ENCODE measurements at regions not wholly inside any gene's neighbourhood (a gene's known extent, or its start where the extent isn't known, plus 50 kb on each side); places are given as distances from the start of the nearest gene placed in this dataset.

DNA sequence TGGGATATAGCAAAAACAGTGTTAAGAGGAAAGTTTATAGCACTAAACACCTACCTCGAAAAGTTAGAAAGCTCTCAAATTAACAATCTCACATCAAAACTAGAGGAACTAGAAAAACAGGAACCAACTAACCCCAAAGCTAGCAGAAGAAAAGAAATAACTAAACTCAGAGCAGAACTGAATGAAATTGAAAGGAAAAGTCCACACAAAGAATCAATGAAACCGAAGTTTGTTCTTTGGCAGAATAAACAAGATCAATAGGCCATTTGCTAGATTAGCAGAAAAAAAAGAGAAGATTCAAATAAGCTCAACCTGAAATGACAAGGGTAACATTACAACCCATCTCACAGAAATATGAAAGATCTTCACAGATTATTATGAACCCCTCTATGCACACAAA is 234.8 kb upstream of the ISL1 start:
- no peak overlapping the region for H3K4ac ChIP-seq (ENCODE audit: low read depth, low read length)
- no peak overlapping the region for H2BK15ac ChIP-seq (replicated peaks; ENCODE audit: low read depth)
- no peaks in the 10 kb centered on the region for H3K79me1 ChIP-seq (ENCODE audit: low read length)
- H3K4me3 ChIP-seq (ENCODE audit: low read length), result no peak overlapping the region
- H3K18ac ChIP-seq (ENCODE audit: low read length), result no peak overlapping the region
- H2BK5ac ChIP-seq (ENCODE audit: low read length), result no peak overlapping the region
- no peak overlapping the region for H2BK120ac ChIP-seq (ENCODE audit: low read depth, low read length)
- H3K27ac ChIP-seq (ENCODE audit: low read depth, low read length), result no peak overlapping the region
- no peak overlapping the region for H3K4me2 ChIP-seq (ENCODE audit: low read length)
- no peak overlapping the region for H3K23ac ChIP-seq (ENCODE audit: low read length)
- H3K79me2 ChIP-seq (ENCODE audit: control insufficient read depth, insufficient read depth, low read length), result no peaks in the 10 kb centered on the region
- no peaks in the 10 kb centered on the region for H3K36me3 ChIP-seq (ENCODE audit: control insufficient read depth, insufficient read depth, low read length)
- WGBS (ENCODE audit: extremely low coverage, insufficient coverage, low lambda C conversion rate), result no CpG with 5 or more reads among the region's 2 CpGs
- DNase-seq, result no peak
- no peak overlapping the region for H3K56ac ChIP-seq (ENCODE audit: low read length)
- no peak overlapping the region for H4K5ac ChIP-seq (ENCODE audit: low read length)
- H3K4me1 ChIP-seq (ENCODE audit: control insufficient read depth, low read depth, low read length), result no peaks in the 10 kb centered on the region
- no peak overlapping the region for H2AK5ac ChIP-seq (ENCODE audit: low read length)
- H3K9ac ChIP-seq (ENCODE audit: low read length), result no peak overlapping the region
- no peak overlapping the region for H4K8ac ChIP-seq (ENCODE audit: low read depth, low read length)
- no peaks in the 10 kb centered on the region for H3K27me3 ChIP-seq (ENCODE audit: insufficient read depth, low read length, poor library complexity)

DNA sequence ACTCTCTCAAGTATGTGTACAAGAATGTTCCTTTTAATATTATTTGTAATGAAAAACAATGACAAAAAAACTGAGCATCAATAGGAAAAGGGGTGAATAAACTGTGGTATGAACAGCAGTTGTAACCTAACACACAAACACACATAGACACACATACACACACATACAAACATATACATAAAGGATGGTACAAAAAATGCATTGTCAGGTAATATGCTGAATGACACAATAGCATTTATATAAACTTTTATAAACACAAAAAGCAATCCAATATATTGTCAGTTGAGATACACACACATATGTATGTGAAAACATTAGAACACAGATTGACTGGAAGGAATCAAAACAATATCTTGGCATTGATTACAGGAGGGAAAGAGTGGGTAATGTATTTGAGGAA is 227.0 kb upstream of the ISL1 start:
- Histone ChIP-seq H3K4me2 (ENCODE audit: low read length) (no peak overlapping the region), H2BK15ac (replicated peaks; ENCODE audit: low read depth) (no peak overlapping the region), H2AK5ac (ENCODE audit: low read length) (no peak overlapping the region), H3K27me3 (ENCODE audit: insufficient read depth, low read length, poor library complexity) (no peaks in the 10 kb centered on the region), H2BK120ac (ENCODE audit: low read depth, low read length) (no peak overlapping the region), H4K5ac (ENCODE audit: low read length) (no peak overlapping the region), H3K27ac (ENCODE audit: low read depth, low read length) (no peak overlapping the region), H3K9ac (ENCODE audit: low read length) (no peak overlapping the region), H3K79me1 (ENCODE audit: low read length) (no peaks in the 10 kb centered on the region), H3K4me3 (ENCODE audit: low read length) (no peak overlapping the region), H2BK5ac (ENCODE audit: low read length) (no peak overlapping the region), H3K4me1 (ENCODE audit: control insufficient read depth, low read depth, low read length) (no peaks in the 10 kb centered on the region), H3K56ac (ENCODE audit: low read length) (no peak overlapping the region), H3K18ac (ENCODE audit: low read length) (no peak overlapping the region), H3K36me3 (ENCODE audit: control insufficient read depth, insufficient read depth, low read length) (no peaks in the 10 kb centered on the region), H3K23ac (ENCODE audit: low read length) (no peak overlapping the region), H3K79me2 (ENCODE audit: control insufficient read depth, insufficient read depth, low read length) (no peaks in the 10 kb centered on the region), H4K8ac (ENCODE audit: low read depth, low read length) (no peak overlapping the region), H3K4ac (ENCODE audit: low read depth, low read length) (no peak overlapping the region)
- DNase-seq, result no peak

DNA sequence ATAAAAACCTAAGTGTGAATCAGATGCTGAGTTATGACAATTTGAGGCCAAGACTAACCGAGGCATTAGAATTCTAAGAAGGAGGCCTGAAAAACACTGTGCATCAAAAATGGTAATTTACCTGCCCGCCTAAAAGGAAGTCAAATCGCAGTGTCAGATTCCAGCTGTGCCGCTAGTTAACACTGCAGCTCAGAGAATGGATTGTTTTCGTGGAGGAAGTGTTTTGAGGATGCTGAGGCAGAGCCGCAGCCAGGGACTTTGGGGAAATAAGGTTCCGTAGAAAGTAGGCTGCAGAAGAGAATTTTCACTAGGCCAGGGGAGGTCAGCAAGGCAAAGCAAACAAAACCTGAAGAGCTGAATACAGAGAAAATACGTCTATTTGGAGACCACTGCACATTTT is 226.4 kb upstream of the ISL1 start:
- H3K4ac ChIP-seq (ENCODE audit: low read depth, low read length), result no peak overlapping the region
- no peak overlapping the region for H3K4me3 ChIP-seq (ENCODE audit: low read length)
- no peaks in the 10 kb centered on the region for H3K4me1 ChIP-seq (ENCODE audit: control insufficient read depth, low read depth, low read length)
- no peak overlapping the region for H2AK5ac ChIP-seq (ENCODE audit: low read length)
- H3K79me2 ChIP-seq (ENCODE audit: control insufficient read depth, insufficient read depth, low read length), result no peaks in the 10 kb centered on the region
- H3K56ac ChIP-seq (ENCODE audit: low read length), result no peak overlapping the region
- H3K4me2 ChIP-seq (ENCODE audit: low read length), result no peak overlapping the region
- no peak overlapping the region for H2BK120ac ChIP-seq (ENCODE audit: low read depth, low read length)
- no peak overlapping the region for H3K18ac ChIP-seq (ENCODE audit: low read length)
- H3K9ac ChIP-seq (ENCODE audit: low read length), result no peak overlapping the region
- H3K79me1 ChIP-seq (ENCODE audit: low read length), result no peaks in the 10 kb centered on the region
- H2BK15ac ChIP-seq (replicated peaks; ENCODE audit: low read depth), result no peak overlapping the region
- H2BK5ac ChIP-seq (ENCODE audit: low read length), result no peak overlapping the region
- H3K27me3 ChIP-seq (ENCODE audit: insufficient read depth, low read length, poor library complexity), result no peaks in the 10 kb centered on the region
- H3K27ac ChIP-seq (ENCODE audit: low read depth, low read length), result no peak overlapping the region
- no peak overlapping the region for H4K5ac ChIP-seq (ENCODE audit: low read length)
- no peaks in the 10 kb centered on the region for H3K36me3 ChIP-seq (ENCODE audit: control insufficient read depth, insufficient read depth, low read length)
- peak; percentile 62 for DNase-seq
- no peak overlapping the region for H3K23ac ChIP-seq (ENCODE audit: low read length)
- WGBS (ENCODE audit: extremely low coverage, insufficient coverage, low lambda C conversion rate), result no CpG with 5 or more reads among the region's 8 CpGs
- no peak overlapping the region for H4K8ac ChIP-seq (ENCODE audit: low read depth, low read length)

DNA sequence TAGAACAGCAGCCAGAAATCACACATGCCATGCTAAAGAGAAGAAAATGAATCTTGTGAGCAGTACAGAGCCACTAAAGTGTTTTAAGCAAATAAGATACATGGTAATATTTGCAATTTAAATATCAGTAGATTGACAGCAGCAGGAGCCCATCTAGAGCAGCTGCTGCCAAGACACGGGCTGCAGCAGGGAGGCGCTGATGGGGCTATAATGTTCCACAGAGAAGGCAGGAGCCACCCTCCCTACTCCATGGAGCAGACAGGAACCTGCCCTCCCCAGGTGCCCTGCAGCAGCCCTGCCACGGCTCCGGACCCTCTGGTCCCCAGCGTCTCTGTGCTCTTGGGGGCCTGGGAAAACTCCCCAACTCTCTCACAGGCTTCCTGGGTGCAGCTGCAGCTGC is 224.1 kb upstream of the ISL1 start:
- Histone ChIP-seq H3K18ac (ENCODE audit: low read length) (no peak overlapping the region), H3K9ac (ENCODE audit: low read length) (no peak overlapping the region)

DNA sequence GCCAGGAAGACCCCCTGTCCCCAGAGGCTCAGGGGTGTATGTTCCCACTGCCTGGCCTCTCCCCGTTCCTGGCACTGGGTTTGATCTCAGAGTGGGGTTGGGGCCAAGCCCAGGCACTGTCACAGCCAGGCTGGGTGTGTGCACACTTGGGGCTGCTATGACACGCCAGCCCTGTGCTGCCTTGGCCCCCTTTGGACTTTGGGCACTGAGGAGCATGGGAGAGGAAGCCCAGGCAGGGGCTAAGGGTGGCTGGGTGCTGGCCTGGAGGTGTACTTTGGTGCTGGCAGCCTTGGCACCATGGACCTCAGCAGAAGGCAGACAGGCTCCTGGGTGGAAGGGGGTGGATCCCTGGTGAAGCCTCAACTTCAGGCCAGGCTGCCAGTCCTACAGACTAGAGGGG is 223.6 kb upstream of the ISL1 start:
- H2BK15ac ChIP-seq (replicated peaks; ENCODE audit: low read depth), result no peak overlapping the region
- H2BK5ac ChIP-seq (ENCODE audit: low read length), result no peak overlapping the region
- no peak overlapping the region for H3K23ac ChIP-seq (ENCODE audit: low read length)
- H4K5ac ChIP-seq (ENCODE audit: low read length), result no peak overlapping the region
- H3K27ac ChIP-seq (ENCODE audit: low read depth, low read length), result no peak overlapping the region
- no peak for DNase-seq
- no peak overlapping the region for H3K4ac ChIP-seq (ENCODE audit: low read depth, low read length)
- H3K4me1 ChIP-seq (ENCODE audit: control insufficient read depth, low read depth, low read length), result no peaks in the 10 kb centered on the region
- WGBS (ENCODE audit: extremely low coverage, insufficient coverage, low lambda C conversion rate), result no CpG with 5 or more reads among the region's 2 CpGs
- no peak overlapping the region for H2BK120ac ChIP-seq (ENCODE audit: low read depth, low read length)
- no peaks in the 10 kb centered on the region for H3K27me3 ChIP-seq (ENCODE audit: insufficient read depth, low read length, poor library complexity)
- no peak overlapping the region for H3K4me3 ChIP-seq (ENCODE audit: low read length)
- H3K9ac ChIP-seq (ENCODE audit: low read length), result no peak overlapping the region
- H3K4me2 ChIP-seq (ENCODE audit: low read length), result no peak overlapping the region
- H3K56ac ChIP-seq (ENCODE audit: low read length), result no peak overlapping the region
- no peak overlapping the region for H4K8ac ChIP-seq (ENCODE audit: low read depth, low read length)
- H3K36me3 ChIP-seq (ENCODE audit: control insufficient read depth, insufficient read depth, low read length), result no peaks in the 10 kb centered on the region
- H3K79me2 ChIP-seq (ENCODE audit: control insufficient read depth, insufficient read depth, low read length), result no peaks in the 10 kb centered on the region
- no peaks in the 10 kb centered on the region for H3K79me1 ChIP-seq (ENCODE audit: low read length)
- H2AK5ac ChIP-seq (ENCODE audit: low read length), result no peak overlapping the region
- H3K18ac ChIP-seq (ENCODE audit: low read length), result no peak overlapping the region

More for the DNA sequence above, 224.1 kb upstream of the ISL1 start:
- H2BK120ac ChIP-seq (ENCODE audit: low read depth, low read length), result no peak overlapping the region
- no peak overlapping the region for H4K8ac ChIP-seq (ENCODE audit: low read depth, low read length)
- H3K4me2 ChIP-seq (ENCODE audit: low read length), result no peak overlapping the region
- WGBS (ENCODE audit: extremely low coverage, insufficient coverage, low lambda C conversion rate), result no CpG with 5 or more reads among the region's 5 CpGs
- H3K23ac ChIP-seq (ENCODE audit: low read length), result no peak overlapping the region
- H3K27ac ChIP-seq (ENCODE audit: low read depth, low read length), result no peak overlapping the region
- H3K56ac ChIP-seq (ENCODE audit: low read length), result no peak overlapping the region
- no peaks in the 10 kb centered on the region for H3K79me1 ChIP-seq (ENCODE audit: low read length)
- no peak overlapping the region for H2AK5ac ChIP-seq (ENCODE audit: low read length)
- H3K79me2 ChIP-seq (ENCODE audit: control insufficient read depth, insufficient read depth, low read length), result no peaks in the 10 kb centered on the region
- H2BK15ac ChIP-seq (replicated peaks; ENCODE audit: low read depth), result no peak overlapping the region
- H2BK5ac ChIP-seq (ENCODE audit: low read length), result no peak overlapping the region
- no peaks in the 10 kb centered on the region for H3K36me3 ChIP-seq (ENCODE audit: control insufficient read depth, insufficient read depth, low read length)
- DNase-seq, result peak; percentile 18
- H4K5ac ChIP-seq (ENCODE audit: low read length), result no peak overlapping the region
- no peaks in the 10 kb centered on the region for H3K4me1 ChIP-seq (ENCODE audit: control insufficient read depth, low read depth, low read length)
- H3K27me3 ChIP-seq (ENCODE audit: insufficient read depth, low read length, poor library complexity), result no peaks in the 10 kb centered on the region
- H3K4me3 ChIP-seq (ENCODE audit: low read length), result no peak overlapping the region
- no peak overlapping the region for H3K4ac ChIP-seq (ENCODE audit: low read depth, low read length)

DNA sequence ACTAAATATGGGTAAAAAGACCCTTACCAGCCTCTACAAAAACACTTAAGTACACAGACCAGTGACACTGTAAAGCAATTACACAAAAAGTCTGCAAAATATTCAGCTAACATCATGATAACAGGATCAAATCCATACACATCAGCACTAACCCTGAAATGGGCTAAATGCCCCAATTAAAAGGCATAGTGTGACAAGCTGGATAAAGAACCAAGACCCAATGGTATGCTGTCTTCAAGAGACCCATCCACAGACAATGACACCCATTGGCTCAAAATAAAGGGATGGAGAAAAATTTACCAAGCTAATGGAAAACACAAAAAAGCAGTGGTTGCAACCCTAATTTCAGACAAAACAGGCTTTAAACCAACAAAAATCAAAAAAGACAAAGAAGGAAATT is 221.0 kb upstream of the ISL1 start:
- no peak overlapping the region for H4K8ac ChIP-seq (ENCODE audit: low read depth, low read length)
- H2BK5ac ChIP-seq (ENCODE audit: low read length), result no peak overlapping the region
- H3K4ac ChIP-seq (ENCODE audit: low read depth, low read length), result no peak overlapping the region
- DNase-seq, result no peak
- no peaks in the 10 kb centered on the region for H3K27me3 ChIP-seq (ENCODE audit: insufficient read depth, low read length, poor library complexity)
- no peaks in the 10 kb centered on the region for H3K4me1 ChIP-seq (ENCODE audit: control insufficient read depth, low read depth, low read length)
- no peak overlapping the region for H3K9ac ChIP-seq (ENCODE audit: low read length)
- H2BK15ac ChIP-seq (replicated peaks; ENCODE audit: low read depth), result no peak overlapping the region
- H3K4me3 ChIP-seq (ENCODE audit: low read length), result no peak overlapping the region
- H3K18ac ChIP-seq (ENCODE audit: low read length), result no peak overlapping the region
- H3K79me2 ChIP-seq (ENCODE audit: control insufficient read depth, insufficient read depth, low read length), result no peaks in the 10 kb centered on the region
- no peak overlapping the region for H2BK120ac ChIP-seq (ENCODE audit: low read depth, low read length)
- no peak overlapping the region for H3K56ac ChIP-seq (ENCODE audit: low read length)
- H3K36me3 ChIP-seq (ENCODE audit: control insufficient read depth, insufficient read depth, low read length), result no peaks in the 10 kb centered on the region
- no peak overlapping the region for H3K4me2 ChIP-seq (ENCODE audit: low read length)
- H3K79me1 ChIP-seq (ENCODE audit: low read length), result no peaks in the 10 kb centered on the region
- no peak overlapping the region for H3K23ac ChIP-seq (ENCODE audit: low read length)
- no peak overlapping the region for H4K5ac ChIP-seq (ENCODE audit: low read length)
- no peak overlapping the region for H2AK5ac ChIP-seq (ENCODE audit: low read length)
- H3K27ac ChIP-seq (ENCODE audit: low read depth, low read length), result no peak overlapping the region
